H1 (cell line): ENCODE measurements at regions not wholly inside any gene's neighbourhood (a gene's known extent, or its start where the extent isn't known, plus 50 kb on each side); places are given as distances from the start of the nearest gene placed in this dataset.

Experiments
- CTCF ChIA-PET: fragments of 300-600 bp; sonication (Branson Sonifier 250); formaldehyde crosslinking; loops from one replicate; lab custom pipeline; 2021; ENCODE audit not compliant: partially characterized antibody; lab: Charles Lee
- POLR2A ChIA-PET: fragments of 300-600 bp; sonication (Branson Sonifier 250); formaldehyde crosslinking; loops from one replicate; lab custom pipeline; 2021; ENCODE audit warnings: inconsistent platforms; ENCODE audit not compliant: partially characterized antibody; lab: Charles Lee
- DNase-seq, 2 experiments: peaks; one replicate each; pipeline versions ENCODE4 v3.0.0 to v3.0.0-alpha.2; 2010 to 2022; ENCODE audit warnings: low spot score in 2 of 2, low read depth in 1 of 2, mixed read lengths in 1 of 2
- FAIRE-seq: peaks from 2 replicates; lab custom pipeline; 2011; peaks lifted over from hg19 to GRCh38; lab: Jason Lieb, UNC
- H2AFZ ChIP-seq: 2 replicates; pipeline ENCODE4 v1.8.1; 2012; ENCODE audit warnings: low read length, inconsistent platforms
- H2AK5ac ChIP-seq: 2 replicates; pipeline ENCODE4 v1.6.1; 2013; ENCODE audit warnings: low read depth, low read length
- H2BK120ac ChIP-seq: replicated peaks from 2 replicates; pipeline ENCODE3; 2013; ENCODE audit warnings: low read depth, low read length, inconsistent platforms
- H2BK12ac ChIP-seq: 2 replicates; pipeline ENCODE4 v1.6.1; 2013; ENCODE audit warnings: low read depth, low read length
- H2BK15ac ChIP-seq: 2 replicates; pipeline ENCODE4 v1.6.1; 2013; ENCODE audit warnings: low read length
- H2BK20ac ChIP-seq: 2 replicates; pipeline ENCODE4 v1.6.1; 2013; ENCODE audit warnings: low read length
- H2BK5ac ChIP-seq: 2 replicates; pipeline ENCODE4 v1.6.1; 2013; ENCODE audit warnings: low read depth, low read length
- H3K14ac ChIP-seq: 2 replicates; pipeline ENCODE4 v1.6.1; 2013; ENCODE audit warnings: inconsistent platforms; ENCODE audit not compliant: insufficient read length
- H3K18ac ChIP-seq: 2 replicates; pipeline ENCODE4 v1.6.1; 2013; ENCODE audit warnings: low read length; ENCODE audit errors: extremely low read depth
- H3K23ac ChIP-seq: 2 replicates; pipeline ENCODE4 v1.6.1; 2013; ENCODE audit warnings: inconsistent platforms; ENCODE audit not compliant: insufficient read length
- H3K23me2 ChIP-seq: 2 replicates; pipeline ENCODE4 v1.6.1; 2013; ENCODE audit warnings: low read depth, low read length
- H3K27ac ChIP-seq: 2 replicates; pipeline ENCODE4 v1.6.1; 2011; ENCODE audit warnings: low read depth, low read length, inconsistent platforms
- H3K27me3 ChIP-seq, 4 experiments: replicated peaks in 1 of 4; 1 replicate in 1 of 4; 2 replicates in 3 of 4; pipeline versions ENCODE4 v1.6.1 to v1.8.1; 2011 to 2013; ENCODE audit warnings: low read length in 3 of 4, mild to moderate bottlenecking in 3 of 4, inconsistent platforms in 2 of 4, mixed read lengths in 2 of 4, moderate library complexity in 1 of 4; ENCODE audit not compliant: control insufficient read depth in 3 of 4, insufficient read depth in 3 of 4; ENCODE audit errors: extremely low read depth in 1 of 4
- H3K36me3 ChIP-seq, 4 experiments: 2 replicates each; pipeline versions ENCODE4 v1.6.1 to v1.8.1; 2011 to 2013; ENCODE audit warnings: mild to moderate bottlenecking in 4 of 4, low read length in 3 of 4, moderate library complexity in 2 of 4, control low read depth in 1 of 4, inconsistent platforms in 1 of 4; ENCODE audit not compliant: insufficient read depth in 4 of 4, control insufficient read depth in 2 of 4
- H3K4ac ChIP-seq: replicated peaks from 2 replicates; pipeline ENCODE3; 2013; ENCODE audit warnings: low read length, low read depth, mixed read lengths, inconsistent platforms; ENCODE audit not compliant: insufficient read length
- H3K4me1 ChIP-seq, 4 experiments: replicated peaks in 1 of 4; 1 replicate in 1 of 4; 2 replicates in 3 of 4; pipeline versions ENCODE4 v1.6.1 to v1.8.1; 2011 to 2013; ENCODE audit warnings: low read length in 3 of 4, inconsistent platforms in 2 of 4, mixed read lengths in 1 of 4; ENCODE audit not compliant: insufficient read depth in 4 of 4, control insufficient read depth in 3 of 4
- H3K4me2 ChIP-seq, 2 experiments: 2 replicates each; pipeline versions ENCODE4 v1.6.1 to v1.8.1; 2011 to 2013; ENCODE audit warnings: low read depth in 2 of 2, low read length in 2 of 2, control low read depth in 1 of 2, inconsistent platforms in 1 of 2, mild to moderate bottlenecking in 1 of 2; ENCODE audit not compliant: insufficient read depth in 1 of 2
- H3K4me3 ChIP-seq, 4 experiments: fragments of 200-600, 300-600 bp in 1 of 4; sonication (generic), shearing (Covaris generic), sonication (Bioruptor Twin) in 1 of 4; 2 replicates each; pipeline versions ENCODE4 v1.5.1 to v1.8.1; 2011 to 2016; ENCODE audit warnings: low read length in 4 of 4, low read depth in 3 of 4, control low read depth in 2 of 4, inconsistent platforms in 2 of 4, mild to moderate bottlenecking in 2 of 4, mixed read lengths in 1 of 4, moderate library complexity in 1 of 4; ENCODE audit not compliant: insufficient read depth in 2 of 4; ENCODE audit errors: extremely low read depth in 1 of 4
- H3K56ac ChIP-seq: replicated peaks from 2 replicates; pipeline ENCODE3; 2013; ENCODE audit warnings: low read depth, mild to moderate bottlenecking, mixed read lengths, low read length, inconsistent platforms; ENCODE audit not compliant: insufficient read length
- H3K79me1 ChIP-seq: 2 replicates; pipeline ENCODE4 v1.6.1; 2013; ENCODE audit warnings: low read depth, low read length, control low read depth
- H3K79me2 ChIP-seq, 2 experiments: 2 replicates each; pipeline versions ENCODE4 v1.6.1 to v1.8.1; 2012 to 2013; ENCODE audit warnings: low read length in 2 of 2, mild to moderate bottlenecking in 2 of 2, inconsistent platforms in 1 of 2; ENCODE audit not compliant: insufficient read depth in 2 of 2, control insufficient read depth in 1 of 2
- H3K9ac ChIP-seq, 4 experiments: replicated peaks in 1 of 4; 1 replicate in 1 of 4; 2 replicates in 3 of 4; pipeline versions ENCODE4 v1.6.1 to v1.8.1; 2011 to 2013; ENCODE audit warnings: low read depth in 3 of 4, low read length in 3 of 4, control low read depth in 2 of 4, mild to moderate bottlenecking in 2 of 4, moderate library complexity in 2 of 4, inconsistent platforms in 1 of 4; ENCODE audit errors: extremely low read depth in 1 of 4
- H3K9me3 ChIP-seq, 2 experiments: 2 replicates each; pipeline versions ENCODE4 v1.6.1 to v1.8.1; 2012 to 2013; ENCODE audit warnings: mild to moderate bottlenecking in 2 of 2, moderate library complexity in 2 of 2, control low read depth in 1 of 2, inconsistent platforms in 1 of 2, low read depth in 1 of 2, low read length in 1 of 2, mixed read lengths in 1 of 2; ENCODE audit not compliant: insufficient read depth in 2 of 2
- H4K20me1 ChIP-seq, 2 experiments: replicated peaks in 1 of 2; 2 replicates each; pipeline versions ENCODE3 to v1.8.1; 2011 to 2013; ENCODE audit warnings: inconsistent platforms in 2 of 2, low read length in 2 of 2, mild to moderate bottlenecking in 1 of 2; ENCODE audit not compliant: insufficient read depth in 2 of 2, control insufficient read depth in 1 of 2
- H4K5ac ChIP-seq: 2 replicates; pipeline ENCODE4 v1.6.1; 2013; ENCODE audit warnings: low read length, low read depth, mixed read lengths, inconsistent platforms; ENCODE audit not compliant: insufficient read length
- H4K8ac ChIP-seq: 2 replicates; pipeline ENCODE4 v1.8.0; 2013; ENCODE audit warnings: mild to moderate bottlenecking, moderate library complexity, low read length, inconsistent platforms; ENCODE audit not compliant: insufficient read depth; ENCODE audit errors: extremely low read depth
- H4K91ac ChIP-seq: replicated peaks from 2 replicates; pipeline ENCODE3; 2013; ENCODE audit warnings: low read length, mixed read lengths, inconsistent platforms; ENCODE audit not compliant: insufficient read length
- HDAC6 ChIP-seq: IDR thresholded peaks from one replicate; pipeline ENCODE4 v1.7.1; 2012; ENCODE audit warnings: low read depth, mild to moderate bottlenecking, inconsistent platforms, low read length, moderate library complexity
- SIRT6 ChIP-seq: IDR thresholded peaks from one replicate; pipeline ENCODE4 v1.7.1; 2012; ENCODE audit warnings: low read length, inconsistent platforms
- SP1 ChIP-seq: IDR thresholded peaks from 2 replicates; pipeline ENCODE4 v1.6.1; 2011; ENCODE audit warnings: low read depth, low read length

DNA sequence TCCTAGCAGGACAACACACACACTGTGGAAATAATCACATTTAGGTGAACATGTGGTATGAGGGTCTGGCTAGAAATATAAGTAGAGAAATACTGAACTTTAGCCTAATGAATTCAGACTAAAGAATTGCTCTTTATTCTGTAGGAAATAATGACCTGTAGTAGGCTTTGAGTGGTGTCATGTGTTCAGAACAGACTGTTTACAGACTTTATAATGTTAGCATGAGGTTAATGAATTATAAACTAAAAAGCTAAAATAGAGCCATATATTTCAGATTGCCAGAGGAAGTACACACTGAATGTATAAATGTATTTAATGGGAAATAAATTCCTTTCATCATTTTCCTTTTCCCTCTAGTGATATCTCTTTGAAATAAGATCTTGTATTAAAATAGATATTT, 669.5 kb upstream of the EPHA7 start:
- no peak overlapping the region for H3K18ac ChIP-seq
- no peak for TF ChIP-seq SIRT6
- TF ChIP-seq SP1, result no peak
- TF ChIP-seq HDAC6, result no peak
- H2BK120ac ChIP-seq, result no peak overlapping the region
- ChIA-PET POLR2A (no interaction called here), CTCF (no interaction called here)
- H3K9me3 ChIP-seq, result no peaks in the 10 kb centered on the region
- H3K27me3 ChIP-seq, result no peaks in the 10 kb centered on the region; a peak in 1 of 7 replicates
- no peak overlapping the region for H4K5ac ChIP-seq
- H2AK5ac ChIP-seq, result no peak overlapping the region
- H3K36me3 ChIP-seq, result no peaks in the 10 kb centered on the region
- no peak overlapping the region for H3K4me2 ChIP-seq
- no peaks in the 10 kb centered on the region for H3K79me2 ChIP-seq
- H3K14ac ChIP-seq, result no peak overlapping the region
- no peak overlapping the region for H2BK5ac ChIP-seq
- no peak overlapping the region for H3K4ac ChIP-seq
- no peak for DNase-seq
- no peak overlapping the region for H2AFZ ChIP-seq
- H4K91ac ChIP-seq, result no peak overlapping the region
- H3K9ac ChIP-seq, result no peak overlapping the region
- no peak overlapping the region for H3K56ac ChIP-seq
- no peaks in the 10 kb centered on the region for H3K79me1 ChIP-seq
- H3K23ac ChIP-seq, result no peak overlapping the region
- no peak overlapping the region for H2BK15ac ChIP-seq
- H2BK12ac ChIP-seq, result no peak overlapping the region
- no peak overlapping the region for H4K8ac ChIP-seq
- H3K23me2 ChIP-seq, result no peaks in the 10 kb centered on the region; the same call in 1 of the 2 replicates
- no peak overlapping the region for H3K4me3 ChIP-seq
- no peak overlapping the region for H3K27ac ChIP-seq
- H3K4me1 ChIP-seq, result peaks cover 0 to 4% (median 0%) of the 10 kb centered on the region in 4 experiments; a peak in 1 of 7 replicates
- H2BK20ac ChIP-seq, result no peak overlapping the region
- FAIRE-seq, result no peak
- H4K20me1 ChIP-seq, result no peaks in the 10 kb centered on the region
